AG09319 (cell line): ENCODE measurements at regions not wholly inside any gene's neighbourhood (a gene's known extent, or its start where the extent isn't known, plus 50 kb on each side); places are given as distances from the start of the nearest gene placed in this dataset.

ENCODE experiments used
- DNase-seq: peaks from one replicate; pipeline ENCODE4 v3.0.0-alpha.2; 2010; ENCODE audit warnings: low read depth; ENCODE audit errors: extremely low read depth
- TF ChIP-seq, protein P1 (sequence below): IDR thresholded peaks from 2 replicates; pipeline ENCODE4 v1.5.1; 2011; ENCODE audit warnings: low read depth, mild to moderate bottlenecking, inconsistent platforms, low read length, moderate library complexity

DNA sequence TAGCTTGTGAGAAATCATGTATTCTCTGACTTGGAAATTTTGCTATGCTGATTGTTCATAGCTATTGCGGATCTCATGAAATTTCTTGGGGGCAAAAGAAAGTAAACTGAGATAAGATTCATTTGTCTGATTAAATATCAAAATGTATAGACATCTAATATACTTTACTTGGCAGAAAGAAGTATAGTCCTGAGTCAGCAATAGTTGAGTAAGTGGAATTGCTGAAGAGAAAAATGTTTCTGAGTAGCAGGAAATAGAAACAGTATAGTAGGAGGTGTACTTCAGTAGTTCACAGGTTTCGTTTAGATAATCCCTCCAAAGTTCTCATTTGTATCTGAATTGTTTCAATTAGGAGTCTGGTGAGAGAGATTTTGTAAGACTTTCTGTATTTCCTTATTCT, 705.9 kb downstream of the MCTP2 start:
- TF ChIP-seq, protein P1, sequence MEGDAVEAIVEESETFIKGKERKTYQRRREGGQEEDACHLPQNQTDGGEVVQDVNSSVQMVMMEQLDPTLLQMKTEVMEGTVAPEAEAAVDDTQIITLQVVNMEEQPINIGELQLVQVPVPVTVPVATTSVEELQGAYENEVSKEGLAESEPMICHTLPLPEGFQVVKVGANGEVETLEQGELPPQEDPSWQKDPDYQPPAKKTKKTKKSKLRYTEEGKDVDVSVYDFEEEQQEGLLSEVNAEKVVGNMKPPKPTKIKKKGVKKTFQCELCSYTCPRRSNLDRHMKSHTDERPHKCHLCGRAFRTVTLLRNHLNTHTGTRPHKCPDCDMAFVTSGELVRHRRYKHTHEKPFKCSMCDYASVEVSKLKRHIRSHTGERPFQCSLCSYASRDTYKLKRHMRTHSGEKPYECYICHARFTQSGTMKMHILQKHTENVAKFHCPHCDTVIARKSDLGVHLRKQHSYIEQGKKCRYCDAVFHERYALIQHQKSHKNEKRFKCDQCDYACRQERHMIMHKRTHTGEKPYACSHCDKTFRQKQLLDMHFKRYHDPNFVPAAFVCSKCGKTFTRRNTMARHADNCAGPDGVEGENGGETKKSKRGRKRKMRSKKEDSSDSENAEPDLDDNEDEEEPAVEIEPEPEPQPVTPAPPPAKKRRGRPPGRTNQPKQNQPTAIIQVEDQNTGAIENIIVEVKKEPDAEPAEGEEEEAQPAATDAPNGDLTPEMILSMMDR, result no peak
- DNase-seq, result no peak

DNA sequence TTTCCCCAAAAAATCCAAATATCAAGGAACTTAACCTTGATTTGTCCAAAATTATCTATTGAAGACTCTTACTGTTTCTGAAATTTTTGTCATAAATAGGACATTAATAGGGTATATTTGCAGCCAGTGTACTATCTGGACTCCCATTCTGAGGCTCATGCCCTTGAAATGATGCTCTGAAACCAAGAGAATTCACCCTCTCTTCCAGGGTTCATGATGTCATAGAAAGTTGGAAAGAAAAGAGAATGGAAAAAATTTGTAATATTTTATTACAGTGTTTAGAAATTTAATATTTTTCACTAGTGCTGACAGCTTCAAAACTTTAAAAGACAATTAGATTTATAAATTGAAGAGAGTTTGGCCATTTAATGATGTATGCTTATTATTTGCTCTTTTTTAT, 712.5 kb downstream of the MCTP2 start:
- no peak for DNase-seq
- TF ChIP-seq, protein P1, result no peak

DNA sequence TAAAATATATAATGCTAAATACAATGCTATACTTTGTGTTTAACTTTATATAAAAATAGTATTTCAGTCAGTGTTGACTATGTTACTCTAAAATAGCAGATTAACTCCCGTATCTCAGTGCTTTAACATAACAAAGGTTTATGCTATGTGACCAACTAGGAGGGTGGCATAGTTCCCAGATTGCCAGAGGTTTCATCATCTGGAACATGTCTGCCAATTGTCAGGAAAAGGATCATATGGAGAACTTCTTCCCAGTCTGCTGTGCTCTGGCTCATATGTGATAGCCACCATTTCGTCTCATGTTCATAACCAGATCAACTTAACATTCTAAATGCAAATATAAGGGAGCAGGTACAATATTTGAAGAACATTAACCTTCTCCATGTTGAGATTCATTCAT, 720.2 kb downstream of the MCTP2 start:
- TF ChIP-seq, protein P1, result no peak
- no peak for DNase-seq

DNA sequence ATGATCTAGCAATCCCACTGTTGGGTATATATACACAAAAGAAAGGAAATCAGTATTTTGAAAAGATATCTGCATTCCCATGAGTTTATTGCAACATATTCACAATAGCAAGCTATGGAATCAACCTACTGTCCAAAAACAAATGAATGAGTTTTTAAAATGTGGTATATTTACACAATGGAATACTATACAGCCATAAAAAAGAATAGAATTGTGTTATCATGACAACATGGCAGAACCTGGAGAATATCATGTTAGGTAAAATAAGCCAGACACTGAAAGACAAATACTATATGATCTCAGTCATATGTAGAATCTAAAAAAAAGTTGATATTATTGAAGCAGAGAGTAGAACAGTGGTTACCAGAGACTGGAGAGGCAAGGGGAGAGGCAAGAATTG, 732.6 kb downstream of the MCTP2 start:
- TF ChIP-seq, protein P1, result no peak
- no peak for DNase-seq

DNA sequence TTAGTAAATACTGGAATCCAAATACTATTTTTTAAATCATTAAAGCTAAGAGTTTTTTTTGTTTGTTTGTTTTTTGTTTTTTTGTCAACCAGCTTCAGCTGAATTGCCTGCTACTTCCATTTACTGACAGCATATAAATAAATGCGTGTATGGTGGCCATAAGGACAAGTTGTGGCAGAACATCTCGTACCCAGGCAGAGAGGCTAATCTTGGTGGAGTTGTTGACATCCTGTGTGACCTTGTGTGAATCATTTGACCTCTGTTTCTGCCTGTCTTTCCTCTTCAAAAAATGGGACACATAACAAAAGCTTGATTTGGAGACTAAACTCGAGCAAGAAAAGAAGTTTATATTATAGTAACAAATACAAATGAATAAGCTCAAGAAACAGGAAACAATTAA, 734.2 kb downstream of the MCTP2 start:
- TF ChIP-seq, protein P1, result no peak
- DNase-seq, result no peak

DNA sequence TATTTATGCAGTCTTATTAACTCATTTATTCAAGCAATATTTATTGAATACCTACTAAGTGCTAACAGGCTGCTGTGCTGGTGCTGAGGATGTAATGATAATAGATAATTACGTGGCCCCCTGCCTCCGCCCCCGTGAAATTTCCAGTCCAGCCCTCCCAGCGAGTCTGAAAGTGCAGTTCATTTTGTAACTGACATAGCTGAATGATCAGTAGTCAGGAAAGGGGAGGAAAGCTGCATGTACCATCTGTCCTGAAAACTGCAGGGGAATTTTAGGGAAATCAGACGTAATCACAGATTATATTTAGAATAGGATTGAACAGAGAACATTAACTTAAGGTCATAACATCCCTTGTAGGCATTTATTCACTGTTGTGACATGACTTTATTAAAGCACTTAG, 736.8 kb downstream of the MCTP2 start:
- TF ChIP-seq, protein P1, result no peak

DNA sequence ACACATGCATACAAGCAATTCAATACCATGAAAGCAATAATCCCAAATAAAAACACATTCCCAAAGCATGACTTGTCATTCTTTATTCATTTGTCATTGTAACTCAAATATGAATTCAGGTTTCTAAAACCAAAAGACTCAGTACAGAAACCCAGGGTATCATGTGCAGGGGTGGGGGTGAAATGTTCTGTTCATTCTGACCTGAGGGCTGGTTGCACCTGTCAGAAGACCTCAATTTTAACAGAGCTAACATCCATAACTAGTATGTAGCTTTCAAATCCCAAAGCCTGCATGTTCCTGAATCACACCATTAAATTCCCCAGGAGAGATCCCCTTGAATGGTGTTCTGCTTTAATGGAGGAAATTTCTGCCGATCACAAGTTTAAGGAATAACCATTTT, 738.7 kb downstream of the MCTP2 start:
- DNase-seq, result no peak
- TF ChIP-seq, protein P1, result no peak

More for the DNA sequence above, 736.8 kb downstream of the MCTP2 start:
- no peak for DNase-seq
